ENCODE measurements at regions not wholly inside any gene's neighbourhood (a gene's known extent, or its start where the extent isn't known, plus 50 kb on each side); places are given as distances from the start of the nearest gene placed in this dataset.

GRCh38 chr4:95625020-95625419 lies 76.2 kb upstream of the UNC5C start:
- H3K4me3 ChIP-seq (ENCODE audit: low read length), result no peak overlapping the region
- TF ChIP-seq CTCF (conservative IDR thresholded peaks at IDR 0.05; ENCODE audit: low read depth, low read length), result no peak
- DNase-seq (ENCODE audit: low read depth), result no peak

- no peak for TF ChIP-seq CTCF (conservative IDR thresholded peaks at IDR 0.05; ENCODE audit: low read depth, low read length)
- no peak for DNase-seq (ENCODE audit: low read depth)
- H3K4me3 ChIP-seq (ENCODE audit: low read length), result no peak overlapping the region
Observed at GRCh38 chr4:95619525-95620443, 71.0 kb upstream of the UNC5C start.

- H3K4me3 ChIP-seq (ENCODE audit: low read length), result no peak overlapping the region
- no peak for TF ChIP-seq CTCF (conservative IDR thresholded peaks at IDR 0.05; ENCODE audit: low read depth, low read length)
- no peak for DNase-seq (ENCODE audit: low read depth)
Observed at GRCh38 chr4:95614684-95615205, 66.0 kb upstream of the UNC5C start.

- TF ChIP-seq CTCF (conservative IDR thresholded peaks at IDR 0.05; ENCODE audit: low read depth, low read length), result no peak
- DNase-seq (ENCODE audit: low read depth), result no peak
- H3K4me3 ChIP-seq (ENCODE audit: low read length), result no peak overlapping the region
Observed at GRCh38 chr4:95610061-95610569, 61.3 kb upstream of the UNC5C start.

GRCh38 chr4:95606739-95607138 lies 58.0 kb upstream of the UNC5C start:
- DNase-seq (ENCODE audit: low read depth), result no peak
- H3K4me3 ChIP-seq (ENCODE audit: low read length), result no peak overlapping the region
- no peak for TF ChIP-seq CTCF (conservative IDR thresholded peaks at IDR 0.05; ENCODE audit: low read depth, low read length)

GRCh38 chr4:95603393-95603792 lies 54.6 kb upstream of the UNC5C start:
- DNase-seq (ENCODE audit: low read depth), result no peak
- no peak for TF ChIP-seq CTCF (conservative IDR thresholded peaks at IDR 0.05; ENCODE audit: low read depth, low read length)
- H3K4me3 ChIP-seq (ENCODE audit: low read length), result no peak overlapping the region

GRCh38 chr4:95602872-95603271 lies 54.1 kb upstream of the UNC5C start:
- no peak for TF ChIP-seq CTCF (conservative IDR thresholded peaks at IDR 0.05; ENCODE audit: low read depth, low read length)
- H3K4me3 ChIP-seq (ENCODE audit: low read length), result no peak overlapping the region

More at GRCh38 chr4:95602872-95603271, 54.1 kb upstream of the UNC5C start:
- DNase-seq (ENCODE audit: low read depth), result no peak

Measured in retinal pigment epithelial cell (primary cell).